GM23338 (cell line): ENCODE measurements at regions not wholly inside any gene's neighbourhood (a gene's known extent, or its start where the extent isn't known, plus 50 kb on each side); places are given as distances from the start of the nearest gene placed in this dataset.

Experiments
- ATAC-seq: fragments of 200-7000 bp; cut with Tn5 transposase; 3 replicates; pipeline ENCODE4 v1.9.1; 2020
- DNase-seq: peaks from one replicate; pipeline ENCODE4 v3.0.0-alpha.2; 2015; ENCODE audit warnings: low spot score
- H2AFZ ChIP-seq: fragments of 200-600 bp; sonication (generic); 2 replicates; pipeline ENCODE4 v1.8.0; 2016; ENCODE audit warnings: antibody characterized with exemption, mild to moderate bottlenecking, moderate library complexity
- H3F3A ChIP-seq: fragments of 200-600 bp; sonication (generic); replicated peaks from 2 replicates; pipeline ENCODE4 v1.8.0; 2017; ENCODE audit warnings: antibody characterized with exemption, mixed run types, low read depth
- H3K27ac ChIP-seq: fragments of 200-600 bp; sonication (generic); 2 replicates; pipeline ENCODE4 v1.6.1; 2016; ENCODE audit warnings: low read depth
- H3K27me3 ChIP-seq: fragments of 200-600 bp; sonication (generic); 2 replicates; pipeline ENCODE4 v1.8.0; 2016; ENCODE audit warnings: mild to moderate bottlenecking, mixed run types, moderate library complexity; ENCODE audit not compliant: insufficient read depth
- H3K36me3 ChIP-seq: fragments of 200-600 bp; sonication (generic); 2 replicates; pipeline ENCODE4 v1.8.0; 2016; ENCODE audit warnings: mild to moderate bottlenecking; ENCODE audit not compliant: insufficient read depth
- H3K4me1 ChIP-seq: fragments of 200-600 bp; sonication (generic); 2 replicates; pipeline ENCODE4 v1.8.0; 2016; ENCODE audit warnings: mild to moderate bottlenecking, moderate library complexity; ENCODE audit not compliant: insufficient read depth
- H3K4me2 ChIP-seq: fragments of 200-600 bp; sonication (generic); 2 replicates; pipeline ENCODE4 v1.7.1; 2017; ENCODE audit warnings: mixed run types
- H3K4me3 ChIP-seq: fragments of 200-600 bp; sonication (generic); 2 replicates; pipeline ENCODE4 v1.6.1; 2016; ENCODE audit warnings: mixed run types
- H3K79me2 ChIP-seq: fragments of 200-600 bp; sonication (generic); replicated peaks from 2 replicates; pipeline ENCODE4 v1.8.0; 2017; ENCODE audit warnings: mild to moderate bottlenecking; ENCODE audit not compliant: insufficient read depth
- H3K9me2 ChIP-seq: fragments of 200-600 bp; sonication (generic); 2 replicates; pipeline ENCODE4 v1.8.0; 2017; ENCODE audit not compliant: insufficient read depth
- H4K20me1 ChIP-seq: fragments of 200-600 bp; sonication (generic); replicated peaks from 2 replicates; pipeline ENCODE4 v1.8.0; 2017; ENCODE audit warnings: mild to moderate bottlenecking; ENCODE audit not compliant: insufficient read depth
- H3K27ac Mint-ChIP-seq: 2 replicates; pipeline ENCODE4 v1.8.0; 2020; ENCODE audit warnings: inconsistent platforms, mild to moderate bottlenecking, moderate library complexity, mixed read lengths
- H3K27me3 Mint-ChIP-seq: 3 replicates; pipeline ENCODE4 v1.8.0; 2022; ENCODE audit warnings: low read depth, mild to moderate bottlenecking, moderate library complexity, mixed read lengths, inconsistent platforms; ENCODE audit not compliant: insufficient read depth, poor library complexity
- H3K36me3 Mint-ChIP-seq: 3 replicates; pipeline ENCODE4 v1.8.0; 2021; ENCODE audit warnings: low read depth, mild to moderate bottlenecking, inconsistent platforms, moderate library complexity, mixed read lengths
- H3K4me1 Mint-ChIP-seq: 3 replicates; pipeline ENCODE4 v1.8.0; 2020; ENCODE audit warnings: mild to moderate bottlenecking, inconsistent platforms, mixed read lengths
- H3K4me3 Mint-ChIP-seq: 3 replicates; pipeline ENCODE4 v1.8.0; 2021; ENCODE audit warnings: moderate library complexity, mild to moderate bottlenecking, inconsistent platforms, mixed read lengths
- H3K9me3 Mint-ChIP-seq: 3 replicates; pipeline ENCODE4 v1.8.0; 2020; ENCODE audit warnings: moderate library complexity, mild to moderate bottlenecking, inconsistent platforms, mixed read lengths
- CTCF ChIP-seq, 2 experiments: fragments of 200-600 bp in 1 of 2; sonication (generic) in 1 of 2; conservative IDR thresholded peaks; 2 replicates each; pipeline versions ENCODE4 v1.5.1 to v1.6.1; 2016 to 2017; ENCODE audit warnings: antibody characterized with exemption in 2 of 2, low read depth in 2 of 2, mild to moderate bottlenecking in 2 of 2, moderate library complexity in 1 of 2
- ETS1 ChIP-seq: IDR thresholded peaks from 2 replicates; pipeline ENCODE4 v1.6.1; 2016; ENCODE audit warnings: antibody characterized with exemption
- EZH2 ChIP-seq: fragments of 200-600 bp; sonication (generic); IDR thresholded peaks from one replicate; pipeline ENCODE4 v1.8.0; 2017; ENCODE audit warnings: antibody characterized with exemption, mild to moderate bottlenecking, low read depth; ENCODE audit not compliant: unreplicated experiment
- EZH2phosphoT487 ChIP-seq: fragments of 200-600 bp; sonication (generic); IDR thresholded peaks from one replicate; pipeline ENCODE4 v1.8.1; 2018; ENCODE audit warnings: antibody characterized with exemption; ENCODE audit not compliant: unreplicated experiment
- NANOG ChIP-seq: IDR thresholded peaks from 2 replicates; pipeline ENCODE4 v1.6.1; 2016; ENCODE audit warnings: antibody characterized with exemption, borderline replicate concordance
- ZNF114 ChIP-seq: fragments of 250-450 bp; sonication (Bioruptor Pico); IDR thresholded peaks from 2 replicates; pipeline ENCODE4 v1.5.0; 2020; ENCODE audit warnings: mild to moderate bottlenecking, moderate library complexity
- ZNF462 ChIP-seq: fragments of 250-450 bp; sonication (Bioruptor Pico); IDR thresholded peaks from 2 replicates; pipeline ENCODE4 v1.5.0; 2020; ENCODE audit warnings: mild to moderate bottlenecking, moderate library complexity
- TF ChIP-seq, protein P1 (sequence below): IDR thresholded peaks from one replicate; pipeline ENCODE4 v1.6.1; 2018; ENCODE audit warnings: antibody characterized with exemption; ENCODE audit not compliant: unreplicated experiment

GRCh38 chr11:107249054-107249453, 208.6 kb downstream of the CWF19L2 start:
- H3K79me2 ChIP-seq = no peaks in the 10 kb centered on the region
- no peak overlapping the region for H3K4me3 Mint-ChIP-seq
- H3K27me3 Mint-ChIP-seq = peaks cover 1% of the 10 kb centered on the region
- H3K27ac ChIP-seq = no peak overlapping the region
- ATAC-seq = no peak
- no peaks in the 10 kb centered on the region for H3K27me3 ChIP-seq
- H3K4me1 ChIP-seq = 0 out of 2 replicates have a peak, but pooled peaks cover 1% of the 10 kb centered on the region
- H3K4me3 ChIP-seq = no peak overlapping the region
- H3K4me2 ChIP-seq = no peak overlapping the region
- no peak for DNase-seq
- no peaks in the 10 kb centered on the region for H3K36me3 ChIP-seq
- no peak overlapping the region for H2AFZ ChIP-seq
- no peaks in the 10 kb centered on the region for H3F3A ChIP-seq
- TF ChIP-seq EZH2phosphoT487 (no peak), ETS1 (no peak), ZNF462 (CRISPR knock-in tag) (no peak), EZH2 (no peak), ZNF114 (no peak), CTCF (conservative IDR thresholded peaks at IDR 0.05; ENCODE audit: low read depth in 2 of 2) (no peak), NANOG (no peak)
- TF ChIP-seq, protein P1, sequence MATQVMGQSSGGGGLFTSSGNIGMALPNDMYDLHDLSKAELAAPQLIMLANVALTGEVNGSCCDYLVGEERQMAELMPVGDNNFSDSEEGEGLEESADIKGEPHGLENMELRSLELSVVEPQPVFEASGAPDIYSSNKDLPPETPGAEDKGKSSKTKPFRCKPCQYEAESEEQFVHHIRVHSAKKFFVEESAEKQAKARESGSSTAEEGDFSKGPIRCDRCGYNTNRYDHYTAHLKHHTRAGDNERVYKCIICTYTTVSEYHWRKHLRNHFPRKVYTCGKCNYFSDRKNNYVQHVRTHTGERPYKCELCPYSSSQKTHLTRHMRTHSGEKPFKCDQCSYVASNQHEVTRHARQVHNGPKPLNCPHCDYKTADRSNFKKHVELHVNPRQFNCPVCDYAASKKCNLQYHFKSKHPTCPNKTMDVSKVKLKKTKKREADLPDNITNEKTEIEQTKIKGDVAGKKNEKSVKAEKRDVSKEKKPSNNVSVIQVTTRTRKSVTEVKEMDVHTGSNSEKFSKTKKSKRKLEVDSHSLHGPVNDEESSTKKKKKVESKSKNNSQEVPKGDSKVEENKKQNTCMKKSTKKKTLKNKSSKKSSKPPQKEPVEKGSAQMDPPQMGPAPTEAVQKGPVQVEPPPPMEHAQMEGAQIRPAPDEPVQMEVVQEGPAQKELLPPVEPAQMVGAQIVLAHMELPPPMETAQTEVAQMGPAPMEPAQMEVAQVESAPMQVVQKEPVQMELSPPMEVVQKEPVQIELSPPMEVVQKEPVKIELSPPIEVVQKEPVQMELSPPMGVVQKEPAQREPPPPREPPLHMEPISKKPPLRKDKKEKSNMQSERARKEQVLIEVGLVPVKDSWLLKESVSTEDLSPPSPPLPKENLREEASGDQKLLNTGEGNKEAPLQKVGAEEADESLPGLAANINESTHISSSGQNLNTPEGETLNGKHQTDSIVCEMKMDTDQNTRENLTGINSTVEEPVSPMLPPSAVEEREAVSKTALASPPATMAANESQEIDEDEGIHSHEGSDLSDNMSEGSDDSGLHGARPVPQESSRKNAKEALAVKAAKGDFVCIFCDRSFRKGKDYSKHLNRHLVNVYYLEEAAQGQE = no peak
- peaks cover 9% of the 10 kb centered on the region for H3K9me2 ChIP-seq
- H3K4me1 Mint-ChIP-seq = peaks cover 2% of the 10 kb centered on the region; the same call in 1 of the 3 replicates
- no peaks in the 10 kb centered on the region for H4K20me1 ChIP-seq
- H3K9me3 Mint-ChIP-seq = no peaks in the 10 kb centered on the region
- no peak overlapping the region for H3K27ac Mint-ChIP-seq
- no peaks in the 10 kb centered on the region for H3K36me3 Mint-ChIP-seq
